Pulmonary artery endothelial cell (primary cell): ENCODE measurements at regions not wholly inside any gene's neighbourhood (a gene's known extent, or its start where the extent isn't known, plus 50 kb on each side); places are given as distances from the start of the nearest gene placed in this dataset.

Experiments
- DNase-seq: peaks from one replicate; pipeline ENCODE4 v3.0.0-alpha.2; 2011; ENCODE audit warnings: low read depth, low spot score

DNA sequence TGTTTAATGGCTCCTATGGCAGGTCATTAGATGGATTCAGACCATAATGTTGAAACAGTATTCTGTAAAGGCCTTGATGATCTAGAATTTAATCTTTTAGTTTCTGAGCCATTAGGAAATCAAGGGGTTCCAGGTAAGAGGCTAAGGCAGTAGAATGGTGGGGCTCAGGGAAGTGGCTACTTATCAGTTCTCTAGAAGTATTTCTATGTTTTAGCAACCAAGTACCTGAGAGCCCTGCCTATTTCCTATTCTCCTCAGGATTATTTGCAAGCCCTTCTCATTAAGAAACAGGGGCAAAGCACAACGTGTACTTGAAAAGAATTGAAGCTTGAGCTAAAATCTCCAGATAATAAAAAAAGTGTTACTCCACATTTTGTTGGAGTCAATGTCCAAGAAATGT, 646.5 kb downstream of the RNF144B start:
- DNase-seq: no peak

DNA sequence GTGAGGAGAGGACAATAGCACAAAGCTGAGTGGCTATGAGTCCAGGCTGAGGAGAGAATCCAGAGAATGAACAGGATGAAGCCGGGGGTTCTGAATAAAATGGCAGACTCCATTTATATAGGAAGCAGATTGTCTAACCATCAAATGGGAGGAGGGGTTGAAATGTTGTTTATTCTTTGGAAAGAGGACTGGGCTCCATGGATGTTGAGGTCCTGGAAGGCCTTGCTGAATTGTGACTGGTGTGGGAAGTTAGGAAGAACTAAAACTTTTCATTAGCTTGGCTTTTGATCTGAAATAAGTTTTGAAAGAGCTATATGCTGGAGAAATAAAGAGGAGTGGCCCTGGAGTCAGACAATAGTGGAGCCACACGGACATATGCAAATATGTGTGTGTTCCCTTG, 647.8 kb downstream of the RNF144B start:
- no peak for DNase-seq

DNA sequence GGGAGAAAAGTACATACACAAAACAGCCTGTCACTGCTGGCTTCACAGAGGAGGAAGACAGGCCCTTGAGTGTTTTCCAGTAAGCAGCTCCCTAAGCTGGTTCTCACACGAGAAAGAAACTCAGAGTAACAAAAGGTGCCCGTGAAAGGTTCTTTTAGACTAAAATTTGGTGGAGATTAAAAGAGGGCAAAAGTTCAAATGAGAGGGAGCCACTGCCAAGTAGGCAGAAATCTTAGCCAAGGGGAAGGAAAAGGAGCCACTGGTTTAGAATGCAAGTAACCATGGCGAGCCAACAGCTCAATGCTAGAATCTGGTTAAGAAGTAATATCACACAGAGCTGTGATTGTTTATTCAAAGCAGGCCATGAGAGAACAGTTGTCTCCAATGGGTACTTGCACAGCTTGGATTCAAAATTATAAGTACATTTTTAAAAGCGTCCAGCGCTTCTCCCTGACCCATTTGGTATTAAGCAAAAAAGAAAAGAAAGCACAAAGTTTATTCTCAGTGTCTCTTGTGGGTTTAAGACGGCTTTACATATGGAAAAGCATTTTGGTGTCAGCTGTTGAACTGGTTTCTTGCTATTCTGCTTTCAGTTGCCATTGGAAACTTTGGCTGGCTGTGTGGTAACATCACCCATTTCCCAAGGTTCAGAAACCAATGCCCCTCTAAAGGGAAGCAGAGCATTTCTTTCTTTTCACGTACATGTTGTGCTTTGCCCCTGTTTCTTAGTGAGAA, 648.5 kb downstream of the RNF144B start:
- DNase-seq: no peak

DNA sequence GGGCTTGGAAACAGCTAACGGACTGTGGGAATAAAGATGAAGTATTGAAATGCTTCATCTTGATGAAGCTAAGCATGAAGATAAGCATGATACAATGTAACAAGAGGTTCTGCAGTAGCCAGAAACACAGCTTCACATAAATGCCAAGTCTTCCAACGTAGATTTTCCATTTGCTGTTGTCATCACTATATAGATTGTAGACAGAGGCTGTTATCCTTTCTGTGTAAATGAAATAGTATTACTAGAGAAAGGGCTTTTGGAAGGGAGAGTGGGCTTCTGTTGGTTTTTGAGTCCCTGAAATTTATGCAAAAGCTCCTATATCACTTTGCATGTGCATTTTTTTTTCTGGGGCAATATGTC, 649.0 kb downstream of the RNF144B start:
- no peak for DNase-seq

DNA sequence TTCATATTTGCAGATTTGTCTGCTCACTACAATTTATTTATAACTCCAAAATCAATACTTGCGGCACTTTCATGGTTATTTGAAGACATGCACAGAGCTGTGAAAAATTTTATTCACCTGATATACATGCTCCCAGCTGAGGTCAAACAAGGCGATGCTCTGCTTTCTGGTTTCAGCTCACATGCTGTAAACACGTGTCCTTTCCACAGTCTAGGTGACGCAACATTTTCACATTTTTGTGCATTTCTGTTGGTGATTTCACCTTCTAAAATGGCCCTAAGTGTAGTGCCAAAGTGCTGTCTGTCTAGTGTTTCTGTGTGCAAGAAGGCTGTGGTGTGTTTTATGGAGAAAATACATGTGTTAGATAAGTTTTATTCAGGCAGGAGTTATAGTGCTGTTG, 650.5 kb downstream of the RNF144B start:
- DNase-seq: no peak

DNA sequence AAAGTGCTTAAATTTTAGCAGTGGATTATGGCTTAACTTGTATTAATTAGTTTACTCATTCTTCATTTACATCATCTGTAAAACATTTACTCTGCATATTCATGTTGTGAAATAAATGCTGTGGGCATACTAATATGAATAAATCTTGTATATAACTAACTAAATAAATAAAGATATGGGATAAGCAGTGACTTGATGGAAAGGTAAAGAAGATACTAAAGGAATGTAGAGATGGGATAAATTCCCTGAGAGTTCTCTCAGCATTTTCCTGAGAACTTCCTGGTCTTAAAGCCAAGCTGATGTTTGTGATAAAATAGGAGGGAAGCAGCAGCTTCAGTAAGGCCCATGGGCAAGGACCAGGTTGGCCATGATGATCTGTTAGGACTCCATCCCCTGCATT, 652.1 kb downstream of the RNF144B start:
- DNase-seq: no peak

DNA sequence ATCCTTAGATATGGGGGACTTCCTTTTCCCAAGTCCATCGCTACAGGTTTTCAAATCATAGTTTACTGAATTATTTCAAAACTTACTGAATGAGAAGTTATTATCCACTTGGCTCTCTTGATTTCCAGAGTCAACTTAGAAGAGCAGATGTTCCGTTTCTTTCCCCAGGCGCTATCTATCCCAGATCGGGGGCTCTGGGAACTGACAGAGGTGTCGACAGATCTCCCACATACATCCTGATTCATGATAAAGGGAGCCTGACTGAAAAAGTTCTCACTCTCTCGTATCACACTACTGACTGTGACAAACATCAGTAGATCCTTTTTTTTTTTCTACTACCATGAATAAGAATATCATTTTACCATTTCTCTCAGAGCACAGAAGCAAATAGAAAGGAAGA, 654.8 kb downstream of the RNF144B start:
- no peak for DNase-seq

DNA sequence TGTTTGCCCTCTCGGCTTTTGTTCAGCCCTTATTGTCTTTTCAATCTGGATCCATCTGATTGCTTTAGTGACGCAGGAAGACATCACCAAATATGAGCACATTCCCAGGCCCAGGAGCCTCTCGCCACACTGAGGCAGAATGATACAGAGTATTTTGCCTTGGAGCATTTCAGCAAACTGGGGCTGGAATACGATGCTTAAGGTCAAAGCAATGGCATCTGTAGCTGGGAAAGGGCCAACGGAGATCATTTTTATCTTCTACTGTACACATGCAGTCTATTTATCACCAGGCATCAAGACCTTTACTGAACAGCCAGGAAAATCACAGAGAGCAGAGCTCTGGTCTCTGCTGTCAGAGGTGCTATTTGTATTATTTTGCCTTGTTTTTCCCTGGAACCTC, 655.3 kb downstream of the RNF144B start:
- DNase-seq: no peak

DNA sequence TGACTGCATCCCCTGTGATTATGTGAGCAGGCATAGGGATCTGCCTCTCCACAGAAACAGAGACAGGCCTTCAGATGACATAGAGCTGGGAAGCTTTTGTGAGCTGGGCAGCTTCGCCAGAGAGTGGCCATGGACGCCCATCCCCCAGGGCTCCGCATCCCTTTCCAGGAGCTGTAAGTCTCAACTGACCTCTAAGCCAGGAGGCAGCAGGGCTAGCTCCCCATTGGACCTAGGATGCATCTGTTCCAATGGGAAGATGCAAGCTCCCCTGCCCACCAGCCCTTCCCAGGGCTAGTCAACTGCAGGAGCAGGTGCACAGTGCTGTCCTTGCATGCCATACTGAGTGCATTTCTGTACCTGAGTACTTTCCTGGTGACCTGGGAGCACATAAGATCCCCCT, 663.6 kb downstream of the RNF144B start:
- DNase-seq: no peak

DNA sequence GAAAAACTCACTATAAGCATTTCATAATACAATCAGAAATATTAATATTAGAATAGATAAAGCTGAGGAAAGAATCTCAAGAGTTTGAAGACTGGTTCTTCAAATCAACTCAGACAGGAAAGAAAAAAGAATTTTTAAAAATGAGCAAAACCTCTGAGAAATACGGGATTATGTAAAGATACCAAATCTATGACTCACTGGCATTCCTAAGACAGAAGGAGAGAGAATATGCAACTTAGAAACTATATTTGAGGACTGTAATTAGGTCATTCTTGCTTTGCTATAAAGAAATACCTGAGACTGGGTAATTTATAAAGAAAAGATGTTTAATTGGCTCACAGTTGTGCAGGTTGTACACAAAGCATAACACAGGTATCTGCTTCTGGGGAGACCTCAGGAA, 665.1 kb downstream of the RNF144B start:
- DNase-seq: no peak

DNA sequence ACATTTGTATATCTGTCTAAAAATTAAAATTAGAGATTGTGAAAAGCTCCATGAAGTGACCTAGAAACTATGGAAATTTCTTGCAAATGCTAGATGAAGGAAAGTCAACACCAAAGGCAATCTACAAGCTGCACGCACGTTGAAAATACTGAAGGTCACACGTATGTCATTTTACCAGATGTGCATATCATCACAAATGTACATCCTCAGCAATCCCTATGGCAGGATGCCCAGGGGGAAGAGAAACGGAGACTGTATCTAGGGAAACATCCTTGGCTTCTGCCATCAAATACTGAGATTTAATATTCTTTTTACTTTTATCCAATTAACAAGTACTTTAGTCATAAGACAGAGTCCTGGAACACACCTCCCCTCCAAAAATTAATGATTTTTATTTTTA, 672.0 kb downstream of the RNF144B start:
- DNase-seq: no peak

DNA sequence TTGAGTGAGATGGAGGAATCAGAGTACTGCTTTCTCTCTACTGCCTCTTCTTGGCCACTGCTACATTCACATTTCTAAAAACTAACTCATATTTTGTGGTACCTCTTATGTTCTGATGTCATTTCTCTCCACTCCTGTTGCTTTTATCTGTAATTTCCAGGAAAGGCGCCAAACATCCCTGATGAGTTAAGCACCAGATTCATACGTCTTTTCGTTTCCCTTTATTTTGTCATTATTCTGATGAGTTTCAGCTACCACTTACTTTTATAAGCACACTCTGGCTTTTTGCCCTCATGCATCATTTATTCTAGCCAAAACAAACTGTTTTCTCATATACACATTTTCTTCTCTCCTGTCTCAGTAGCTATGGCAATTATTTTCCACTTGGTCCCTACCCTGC, 680.0 kb downstream of the RNF144B start:
- DNase-seq: no peak

DNA sequence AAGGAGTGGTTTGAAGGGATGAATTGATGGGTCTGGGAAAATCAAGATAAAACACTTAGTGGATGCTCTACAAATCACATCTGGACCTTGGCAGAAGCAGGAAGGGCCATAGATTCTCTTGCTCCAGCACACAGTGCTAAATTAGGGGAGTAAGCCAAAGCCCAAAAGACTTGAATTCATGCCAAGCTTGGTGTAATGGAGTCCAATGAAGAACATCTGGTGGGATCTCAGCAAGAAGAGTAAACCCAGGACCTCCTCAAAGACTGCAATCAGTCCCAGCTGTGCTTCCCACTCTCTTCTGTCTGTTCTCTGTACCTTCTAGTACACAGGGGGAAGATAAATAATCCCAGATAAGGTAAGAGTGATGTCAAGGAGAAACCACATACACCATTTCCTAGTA, 683.4 kb downstream of the RNF144B start:
- no peak for DNase-seq

DNA sequence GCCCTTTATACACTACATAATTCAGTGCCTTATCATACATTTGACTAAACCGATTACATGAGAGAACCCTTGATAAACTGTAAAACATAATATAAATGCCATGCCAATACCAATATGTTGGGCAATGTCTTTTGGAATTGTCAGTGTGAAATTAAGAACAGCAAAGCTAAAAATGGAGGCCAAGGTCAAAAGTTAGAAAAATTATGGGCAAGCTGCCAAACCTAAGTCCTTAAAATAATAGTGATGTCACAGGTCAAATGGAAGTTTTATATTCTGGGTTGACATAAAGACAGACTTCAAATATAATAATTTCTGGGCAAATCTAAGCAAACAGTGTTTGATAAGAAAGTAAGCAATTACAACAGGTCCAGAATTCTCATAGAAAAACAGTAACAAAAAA, 696.7 kb downstream of the RNF144B start:
- DNase-seq: no peak

DNA sequence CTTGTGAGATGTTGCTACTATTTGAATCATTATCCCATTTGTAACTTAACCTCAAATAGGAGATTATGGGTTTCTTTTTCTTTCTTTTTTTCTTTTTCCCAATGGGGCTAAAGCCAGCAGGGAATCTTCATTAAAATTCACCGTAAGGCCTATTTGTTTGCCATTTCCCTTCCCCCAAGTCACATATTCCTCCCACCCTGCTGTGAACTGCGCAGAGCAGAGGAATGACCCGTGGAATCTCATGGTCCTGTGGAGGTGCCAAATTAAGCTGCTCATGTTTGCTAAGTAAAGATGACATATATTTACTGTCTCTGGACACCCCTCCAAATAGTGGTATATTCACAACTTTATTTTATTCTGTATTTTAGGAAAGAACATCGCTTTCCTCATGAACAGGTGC, 699.3 kb downstream of the RNF144B start:
- no peak for DNase-seq

DNA sequence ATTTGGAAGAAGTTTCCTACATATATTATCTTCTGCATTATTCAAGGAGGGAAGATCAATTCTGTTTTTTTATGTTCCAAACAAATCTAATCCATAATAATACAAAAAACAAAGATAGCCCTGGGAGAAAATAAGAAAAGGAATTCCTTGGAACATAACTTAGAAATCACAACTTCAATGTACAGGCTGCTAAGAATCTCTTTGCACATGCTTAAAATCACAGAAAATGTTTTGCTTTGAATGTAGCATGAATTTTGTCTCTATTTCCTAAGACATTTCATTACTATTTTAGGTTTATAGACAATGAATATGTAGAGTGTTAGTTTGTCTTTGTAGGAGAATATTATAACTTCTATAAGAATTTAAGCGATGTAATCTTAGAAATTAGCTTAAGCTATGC, 700.1 kb downstream of the RNF144B start:
- DNase-seq: no peak

DNA sequence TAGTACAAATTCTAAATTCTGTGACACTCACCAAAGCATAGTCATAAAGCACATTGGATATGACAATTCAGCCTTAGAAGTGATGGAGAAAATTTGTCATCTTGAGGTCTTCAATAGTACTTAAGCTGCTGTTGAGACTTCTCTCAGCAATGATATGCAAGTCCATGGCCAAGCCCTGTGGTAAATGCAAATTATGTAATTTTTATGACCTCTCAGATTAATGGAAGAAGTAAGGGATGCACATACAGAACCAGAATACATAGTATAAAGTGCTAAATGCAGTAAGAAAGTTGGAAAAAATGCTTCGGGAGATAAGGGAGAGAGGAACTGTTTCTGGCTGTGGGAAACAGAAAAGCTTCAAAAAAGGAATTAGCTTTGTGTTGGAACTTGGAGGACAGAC, 700.7 kb downstream of the RNF144B start:
- DNase-seq: no peak

DNA sequence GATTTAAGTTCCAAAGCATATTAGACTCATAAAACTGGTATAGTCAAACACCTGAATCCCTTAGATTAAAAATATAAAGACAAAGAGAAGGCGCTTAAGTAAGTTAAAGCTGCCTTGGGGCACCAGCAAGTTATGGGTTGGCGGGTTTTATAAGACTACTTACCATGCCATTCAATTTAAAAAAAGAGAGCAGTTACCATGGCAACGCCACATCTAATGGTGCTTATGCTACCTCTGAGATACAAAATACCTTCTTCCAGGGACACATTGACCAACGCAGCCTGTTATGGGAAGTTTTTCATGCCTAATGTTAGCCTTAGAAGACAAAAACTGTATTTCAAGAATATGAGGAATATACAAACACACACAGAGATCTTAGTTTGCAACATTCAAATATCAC, 713.6 kb downstream of the RNF144B start:
- no peak for DNase-seq

DNA sequence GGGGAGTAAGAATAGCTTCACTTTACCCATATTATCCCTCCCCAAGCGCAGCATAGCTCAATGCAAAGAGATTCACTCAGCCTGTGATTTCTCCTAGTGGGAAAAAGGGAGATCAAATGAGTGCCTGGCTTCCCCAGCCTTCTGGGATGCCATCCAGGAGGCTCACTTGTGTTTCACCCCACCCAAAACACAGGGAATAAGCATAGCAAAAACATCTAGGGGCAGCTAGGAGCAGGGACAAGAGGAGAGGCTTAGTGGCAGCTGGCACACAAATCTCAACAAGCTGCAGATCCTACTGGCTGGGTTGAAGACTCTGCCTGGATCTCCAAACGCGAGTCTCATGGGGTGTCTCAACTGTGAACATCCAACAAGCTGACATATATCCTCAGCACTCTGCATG, 715.8 kb downstream of the RNF144B start:
- no peak for DNase-seq

DNA sequence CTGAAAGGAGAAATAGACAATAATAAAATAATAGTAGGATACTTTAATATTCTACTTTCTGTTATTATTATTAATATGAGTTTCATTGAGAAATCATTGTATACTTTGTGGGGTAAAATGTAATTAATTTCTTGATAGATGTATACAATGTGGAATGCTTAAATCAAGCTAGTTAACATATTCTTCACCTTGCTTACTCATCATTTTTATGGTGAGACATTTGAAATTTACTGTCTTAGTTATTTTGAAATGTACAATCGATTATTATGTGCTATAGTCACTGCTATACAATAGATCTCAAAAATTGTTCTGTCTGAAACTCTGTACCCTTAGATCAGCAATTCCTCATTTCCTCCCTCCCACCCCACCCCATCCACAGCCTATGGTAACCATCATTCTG, 720.3 kb downstream of the RNF144B start:
- DNase-seq: no peak

DNA sequence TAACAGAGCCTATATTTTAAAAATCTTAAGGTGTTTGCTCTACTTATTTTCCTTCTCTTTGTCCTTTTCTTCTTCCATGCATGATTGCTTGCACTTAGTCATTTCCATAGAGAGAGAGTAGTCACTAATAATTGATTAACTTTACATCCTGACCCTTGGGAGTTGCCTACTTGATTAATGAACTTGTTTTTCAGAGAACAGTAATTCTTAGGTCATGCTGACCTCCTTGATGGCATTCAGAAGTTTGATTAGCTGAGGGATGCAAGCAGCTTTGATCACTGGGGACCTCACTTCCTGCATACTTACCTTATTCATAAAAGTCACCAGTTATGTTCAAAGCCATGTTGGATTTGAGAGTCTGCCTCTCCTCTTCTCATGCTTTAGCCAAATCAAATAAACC, 715.6 kb upstream of the ID4 start:
- DNase-seq: no peak

DNA sequence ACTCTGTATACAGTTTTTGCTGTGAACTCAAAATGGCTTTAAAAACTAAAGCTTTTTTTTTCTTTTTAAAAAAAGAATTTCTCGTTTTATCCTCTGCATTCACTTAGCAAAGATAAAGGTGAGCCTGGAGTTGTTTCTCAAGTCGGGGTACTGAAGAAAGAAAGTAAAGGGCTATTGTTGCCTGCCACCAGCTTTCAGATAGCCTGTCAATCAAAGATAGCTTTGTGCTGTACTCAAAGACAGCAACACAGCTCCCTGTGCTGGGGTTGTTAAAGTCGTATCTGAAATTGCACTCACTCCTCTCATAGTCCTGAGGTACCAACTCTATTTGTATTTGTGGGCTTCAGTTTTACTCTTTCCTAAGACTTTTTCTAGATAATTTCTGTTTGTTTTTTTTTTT, 710.1 kb upstream of the ID4 start:
- DNase-seq: no peak

DNA sequence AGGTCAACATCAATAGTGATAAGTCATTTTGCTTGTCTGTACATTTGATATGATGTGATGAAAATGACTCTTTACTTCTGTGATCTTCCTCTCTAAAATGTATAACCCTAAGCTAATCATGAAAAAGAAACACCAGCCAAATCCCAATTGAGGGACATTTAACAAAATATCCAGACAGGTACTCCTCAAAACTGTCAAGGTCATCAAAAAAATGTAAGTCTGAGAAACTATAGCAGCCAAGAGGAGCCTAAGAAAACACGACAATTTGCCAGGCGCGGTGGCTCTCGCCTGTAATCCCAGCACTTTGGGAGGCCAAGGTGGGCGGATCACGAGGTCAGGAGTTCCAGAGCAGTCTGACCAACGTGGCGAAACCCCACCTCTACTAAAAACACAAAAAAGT, 708.5 kb upstream of the ID4 start:
- no peak for DNase-seq

DNA sequence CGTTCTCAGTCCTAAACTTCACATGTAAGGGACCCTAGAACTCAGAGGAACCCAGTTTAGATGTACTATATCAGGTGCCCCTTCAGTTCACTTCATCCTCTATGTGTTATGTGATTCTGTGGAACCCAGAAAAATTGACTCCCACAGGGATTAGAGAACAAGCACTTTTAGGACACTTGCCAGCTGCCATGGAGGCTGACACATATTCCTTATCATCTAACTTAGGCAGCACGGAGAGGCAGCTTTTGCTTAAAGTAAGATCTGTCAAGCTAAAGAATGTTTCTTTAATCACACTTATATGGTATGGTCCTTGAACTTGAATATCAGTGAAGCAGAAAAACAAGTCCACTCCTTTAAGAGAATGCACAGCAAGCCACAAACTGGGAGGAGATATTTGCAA, 701.5 kb upstream of the ID4 start:
- DNase-seq: no peak
